ENCODE measurements at regions not wholly inside any gene's neighbourhood (a gene's known extent, or its start where the extent isn't known, plus 50 kb on each side); places are given as distances from the start of the nearest gene placed in this dataset.

GRCh38 chr4:24024157-24024556 lies 134.3 kb upstream of the PPARGC1A start:
- 90% methylated on average over 4 of the region's 4 CpGs; no CpG with 5 or more reads in 1 of the 2 experiments for WGBS, 2 experiments (ENCODE audit: extremely low coverage in 1 of 2, insufficient coverage in 1 of 2, insufficient read length in 1 of 2, insufficient replicate concordance in 2 of 2, low coverage in 1 of 2, low lambda C conversion rate in 2 of 2, missing lambda C conversion rate in 1 of 2)
- Histone ChIP-seq H3K9me3 (ENCODE audit: insufficient read depth in 2 of 2, low read depth in 1 of 2, low read length in 1 of 2) (no peaks in the 10 kb centered on the region), H3K79me1 (ENCODE audit: low read depth, low read length) (no peaks in the 10 kb centered on the region; the same call in 1 of the 2 replicates), H2AFZ (ENCODE audit: low read length) (no peak overlapping the region), H2BK15ac (ENCODE audit: low read length) (no peak overlapping the region), H3K4ac (replicated peaks; ENCODE audit: insufficient read length, low read depth, low read length) (no peak overlapping the region), H3K18ac (ENCODE audit: extremely low read depth, low read length) (no peak overlapping the region), H3K4me3 (ENCODE audit: extremely low read depth in 1 of 4, insufficient read depth in 2 of 4, low read depth in 3 of 4, low read length in 4 of 4) (no peak overlapping the region), H4K8ac (ENCODE audit: extremely low read depth, insufficient read depth, low read length) (no peak overlapping the region), H2BK12ac (ENCODE audit: low read depth, low read length) (0 out of 2 replicates have a peak overlapping the region, but pooled peaks have one; percentile 3), H2BK20ac (ENCODE audit: low read length) (no peak overlapping the region), H2AK5ac (ENCODE audit: low read depth, low read length) (peak overlapping the region; percentile 17; the same call in 1 of the 2 replicates), H3K79me2 (ENCODE audit: control insufficient read depth in 1 of 2, insufficient read depth in 2 of 2, low read length in 2 of 2) (no peaks in the 10 kb centered on the region), H3K4me2 (ENCODE audit: insufficient read depth in 1 of 2, low read depth in 2 of 2, low read length in 2 of 2) (no peak overlapping the region), H4K91ac (replicated peaks; ENCODE audit: insufficient read length, low read length) (no peak overlapping the region), H3K27me3 (replicated peaks in 1 of 4; ENCODE audit: control insufficient read depth in 3 of 4, extremely low read depth in 1 of 4, insufficient read depth in 3 of 4, low read length in 3 of 4) (no peaks in the 10 kb centered on the region), H3K56ac (replicated peaks; ENCODE audit: insufficient read length, low read depth, low read length) (no peak overlapping the region), H3K14ac (ENCODE audit: insufficient read length) (no peak overlapping the region), H2BK5ac (ENCODE audit: low read depth, low read length) (no peak overlapping the region), H3K9ac (replicated peaks in 1 of 4; ENCODE audit: extremely low read depth in 1 of 4, low read depth in 3 of 4, low read length in 3 of 4) (no peak overlapping the region), H3K23me2 (ENCODE audit: low read depth, low read length) (no peaks in the 10 kb centered on the region), H3K36me3 (ENCODE audit: control insufficient read depth in 2 of 4, insufficient read depth in 4 of 4, low read length in 3 of 4) (no peaks in the 10 kb centered on the region; a peak in 1 of 8 replicates), H3K4me1 (replicated peaks in 1 of 4; ENCODE audit: control insufficient read depth in 3 of 4, insufficient read depth in 4 of 4, low read length in 3 of 4) (no peaks in the 10 kb centered on the region), H2BK120ac (replicated peaks; ENCODE audit: low read depth, low read length) (no peak overlapping the region), H4K5ac (ENCODE audit: insufficient read length, low read depth, low read length) (no peak overlapping the region), H3K23ac (ENCODE audit: insufficient read length) (no peak overlapping the region), H3K27ac (ENCODE audit: low read depth, low read length) (no peak overlapping the region), H4K20me1 (replicated peaks in 1 of 2; ENCODE audit: control insufficient read depth in 1 of 2, insufficient read depth in 2 of 2, low read length in 2 of 2) (no peaks in the 10 kb centered on the region)
- FAIRE-seq (no peak), DNase-seq (ENCODE audit: low read depth in 1 of 2, low spot score in 2 of 2) (no peak)
- TF ChIP-seq BCL11A (IDR thresholded peaks at IDR 0.05; ENCODE audit: low read depth in 2 of 2, low read length in 2 of 2) (no peak), HDAC6 (IDR thresholded peaks at IDR 0.05; ENCODE audit: low read depth, low read length) (no peak), BACH1 (IDR thresholded peaks at IDR 0.05; ENCODE audit: low read length) (no peak), CBX8 (IDR thresholded peaks at IDR 0.05; ENCODE audit: borderline replicate concordance, low read depth, low read length) (no peak), SAP30 (IDR thresholded peaks at IDR 0.05; ENCODE audit: insufficient read depth, insufficient replicate concordance, low read length) (no peak), SIX5 (IDR thresholded peaks at IDR 0.05; ENCODE audit: low read depth, low read length) (no peak), NANOG (IDR thresholded peaks at IDR 0.05; ENCODE audit: insufficient read depth, low read depth, low read length, poor library complexity, severe bottlenecking) (no peak), ATF3 (IDR thresholded peaks at IDR 0.05; ENCODE audit: insufficient read depth, low read depth, low read length) (no peak), NRF1 (IDR thresholded peaks at IDR 0.05; ENCODE audit: low read depth, low read length) (no peak), SP1 (IDR thresholded peaks at IDR 0.05; ENCODE audit: low read depth, low read length) (no peak), TCF12 (IDR thresholded peaks at IDR 0.05; ENCODE audit: low read depth, low read length) (no peak), JUN (IDR thresholded peaks at IDR 0.05; ENCODE audit: low read depth, low read length) (no peak)
- ChIA-PET CTCF (ENCODE audit: partially characterized antibody) (interaction anchor here (0.7 to 1.2 kb wide), 2 partner anchors 10 to 127 kb away, joined by 3 to 4 read pairs; no protein-coding TSS in a partner anchor), POLR2A (ENCODE audit: partially characterized antibody) (no interaction called here)
